ENCODE measurements at regions not wholly inside any gene's neighbourhood (a gene's known extent, or its start where the extent isn't known, plus 50 kb on each side); places are given as distances from the start of the nearest gene placed in this dataset.

- H3K4me2 ChIP-seq: no peak overlapping the region
- no peaks in the 10 kb centered on the region for H3K36me3 ChIP-seq (ENCODE audit: insufficient read depth)
- no peak overlapping the region for H3K4me3 ChIP-seq (IDR thresholded peaks at IDR 0.05; ENCODE audit: insufficient read depth, low read depth, low read length)
- no peaks in the 10 kb centered on the region for H3K4me1 ChIP-seq (ENCODE audit: low read depth, poor library complexity, severe bottlenecking)
- no peaks in the 10 kb centered on the region for H3K27me3 ChIP-seq (ENCODE audit: insufficient read depth, low read depth)
- H2AFZ ChIP-seq (ENCODE audit: low read depth): no peak overlapping the region
- H3K27ac ChIP-seq: no peak overlapping the region
- TF ChIP-seq CTCF (conservative IDR thresholded peaks at IDR 0.05; ENCODE audit: low read depth, low read length): no peak
- H3K79me2 ChIP-seq (ENCODE audit: insufficient read depth, low read depth): no peaks in the 10 kb centered on the region
- H4K20me1 ChIP-seq (ENCODE audit: insufficient read depth): no peaks in the 10 kb centered on the region
- no peak overlapping the region for H3K9ac ChIP-seq
Observed at GRCh38 chr2:129361688-129362087, 617.8 kb upstream of the RAB6C start.

- H3K9ac ChIP-seq: no peak overlapping the region
Observed at GRCh38 chr2:129366263-129366662, 613.2 kb upstream of the RAB6C start.

GRCh38 chr2:129367107-129367506 lies 612.4 kb upstream of the RAB6C start:
- Histone ChIP-seq H4K20me1 (ENCODE audit: insufficient read depth) (no peaks in the 10 kb centered on the region), H3K27ac (no peak overlapping the region), H3K27me3 (ENCODE audit: insufficient read depth, low read depth) (no peaks in the 10 kb centered on the region), H2AFZ (ENCODE audit: low read depth) (no peak overlapping the region), H3K79me2 (ENCODE audit: insufficient read depth, low read depth) (no peaks in the 10 kb centered on the region), H3K4me3 (IDR thresholded peaks at IDR 0.05; ENCODE audit: insufficient read depth, low read depth, low read length) (no peak overlapping the region), H3K4me2 (no peak overlapping the region), H3K4me1 (ENCODE audit: low read depth, poor library complexity, severe bottlenecking) (no peaks in the 10 kb centered on the region), H3K9ac (no peak overlapping the region), H3K36me3 (ENCODE audit: insufficient read depth) (no peaks in the 10 kb centered on the region)
- TF ChIP-seq CTCF (conservative IDR thresholded peaks at IDR 0.05; ENCODE audit: low read depth, low read length): no peak

More at GRCh38 chr2:129366263-129366662, 613.2 kb upstream of the RAB6C start:
- Histone ChIP-seq H3K4me2 (no peak overlapping the region), H3K27me3 (ENCODE audit: insufficient read depth, low read depth) (no peaks in the 10 kb centered on the region), H3K4me3 (IDR thresholded peaks at IDR 0.05; ENCODE audit: insufficient read depth, low read depth, low read length) (no peak overlapping the region), H3K27ac (no peak overlapping the region), H4K20me1 (ENCODE audit: insufficient read depth) (no peaks in the 10 kb centered on the region), H3K4me1 (ENCODE audit: low read depth, poor library complexity, severe bottlenecking) (no peaks in the 10 kb centered on the region), H2AFZ (ENCODE audit: low read depth) (no peak overlapping the region), H3K36me3 (ENCODE audit: insufficient read depth) (no peaks in the 10 kb centered on the region), H3K79me2 (ENCODE audit: insufficient read depth, low read depth) (no peaks in the 10 kb centered on the region)
- no peak for TF ChIP-seq CTCF (conservative IDR thresholded peaks at IDR 0.05; ENCODE audit: low read depth, low read length)

GRCh38 chr2:129369437-129369836 lies 610.0 kb upstream of the RAB6C start:
- Histone ChIP-seq H3K27me3 (ENCODE audit: insufficient read depth, low read depth) (no peaks in the 10 kb centered on the region), H3K4me1 (ENCODE audit: low read depth, poor library complexity, severe bottlenecking) (no peaks in the 10 kb centered on the region), H2AFZ (ENCODE audit: low read depth) (no peak overlapping the region), H3K27ac (no peak overlapping the region), H3K4me2 (no peak overlapping the region), H3K79me2 (ENCODE audit: insufficient read depth, low read depth) (no peaks in the 10 kb centered on the region), H3K4me3 (IDR thresholded peaks at IDR 0.05; ENCODE audit: insufficient read depth, low read depth, low read length) (no peak overlapping the region), H3K9ac (no peak overlapping the region), H3K36me3 (ENCODE audit: insufficient read depth) (no peaks in the 10 kb centered on the region), H4K20me1 (ENCODE audit: insufficient read depth) (no peaks in the 10 kb centered on the region)
- no peak for TF ChIP-seq CTCF (conservative IDR thresholded peaks at IDR 0.05; ENCODE audit: low read depth, low read length)

All from KMS-11 (cell line).